Endodermal cell (in vitro differentiated cells): ENCODE measurements at regions not wholly inside any gene's neighbourhood (a gene's known extent, or its start where the extent isn't known, plus 50 kb on each side); places are given as distances from the start of the nearest gene placed in this dataset.

Source experiments
- DNase-seq: peaks from one replicate; pipeline ENCODE4 v3.0.0-alpha.2; 2017
- H3K27ac ChIP-seq: 2 replicates; pipeline ENCODE4 v1.5.1; 2013; ENCODE audit warnings: mild to moderate bottlenecking, low read depth, low read length, moderate library complexity
- H3K27me3 ChIP-seq: 2 replicates; pipeline ENCODE4 v1.6.1; 2013; ENCODE audit warnings: mild to moderate bottlenecking, low read length, moderate library complexity; ENCODE audit not compliant: insufficient read depth, control insufficient read depth, poor library complexity, severe bottlenecking
- H3K36me3 ChIP-seq: 2 replicates; pipeline ENCODE4 v1.7.0; 2013; ENCODE audit warnings: mild to moderate bottlenecking, low read length, moderate library complexity; ENCODE audit not compliant: control insufficient read depth, insufficient read depth
- H3K4me1 ChIP-seq: one replicate; pipeline ENCODE4 v1.7.0; 2013; ENCODE audit warnings: low read length; ENCODE audit not compliant: control insufficient read depth, insufficient read depth
- H3K4me3 ChIP-seq: 2 replicates; pipeline ENCODE4 v1.5.1; 2013; ENCODE audit warnings: mild to moderate bottlenecking, low read length, moderate library complexity
- H3K9ac ChIP-seq: 2 replicates; pipeline ENCODE4 v1.6.1; 2013; ENCODE audit warnings: mild to moderate bottlenecking, low read length, moderate library complexity; ENCODE audit not compliant: poor library complexity, severe bottlenecking; ENCODE audit errors: extremely low read depth
- H3K9me3 ChIP-seq: 2 replicates; pipeline ENCODE4 v1.6.1; 2013; ENCODE audit warnings: mild to moderate bottlenecking, low read length, moderate library complexity; ENCODE audit not compliant: control insufficient read depth
- H3K27ac Mint-ChIP-seq: 2 replicates; pipeline ENCODE4 v1.8.0; 2020; ENCODE audit warnings: mixed read lengths
- H3K27me3 Mint-ChIP-seq: 2 replicates; pipeline ENCODE4 v1.8.0; 2021; ENCODE audit warnings: mild to moderate bottlenecking, mixed read lengths; ENCODE audit not compliant: insufficient read depth
- H3K36me3 Mint-ChIP-seq: 2 replicates; pipeline ENCODE4 v1.8.0; 2020; ENCODE audit warnings: low read depth, mixed read lengths
- H3K4me1 Mint-ChIP-seq: 2 replicates; pipeline ENCODE4 v1.8.0; 2020; ENCODE audit warnings: mixed read lengths
- H3K4me3 Mint-ChIP-seq: 2 replicates; pipeline ENCODE4 v1.8.0; 2020; ENCODE audit warnings: mild to moderate bottlenecking, moderate library complexity, mixed read lengths
- H3K9me3 Mint-ChIP-seq: 2 replicates; pipeline ENCODE4 v1.8.0; 2020; ENCODE audit warnings: mild to moderate bottlenecking, mixed read lengths
- WGBS, 2 experiments: methylation state at CpG; one replicate each; pipeline versions ENCODE4 v1.1.5 to v1.1.7; 2013; ENCODE audit warnings: missing lambda C conversion rate in 2 of 2, mixed read lengths in 1 of 2; ENCODE audit not compliant: insufficient coverage in 1 of 2, insufficient read length in 1 of 2; 5-methylcytosine and 5-hydroxymethylcytosine counted together
- TF ChIP-seq, protein P1 (sequence below): fragments of 200-600 bp; sonication (generic); conservative IDR thresholded peaks from 2 replicates; pipeline ENCODE4 v1.5.0; 2021; ENCODE audit warnings: antibody characterized with exemption, mild to moderate bottlenecking

DNA sequence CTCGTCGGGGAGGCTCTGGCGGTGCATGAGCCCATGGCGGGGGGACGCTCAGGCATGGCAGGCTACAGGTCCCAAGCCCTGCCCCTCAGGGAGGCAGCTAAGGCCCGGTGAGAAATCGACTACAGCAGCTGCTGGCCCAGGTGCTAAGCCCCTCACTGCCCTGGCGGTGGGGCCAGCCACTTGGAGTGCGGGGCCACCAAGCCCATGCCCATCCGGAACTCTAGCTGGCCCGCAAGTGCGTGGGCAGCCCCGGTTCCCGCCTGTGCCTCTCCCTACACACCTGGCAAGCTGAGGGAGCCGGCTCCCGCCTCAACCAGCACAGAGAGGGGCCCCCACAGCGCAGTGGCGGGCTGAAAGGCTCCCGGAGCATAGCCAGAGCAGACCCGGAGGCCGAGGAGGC lies 1896.9 kb upstream of the CDH6 start:
- WGBS, 2 experiments, result 92 to 93% methylated on average over 3 to 21 of the region's 21 CpGs

DNA sequence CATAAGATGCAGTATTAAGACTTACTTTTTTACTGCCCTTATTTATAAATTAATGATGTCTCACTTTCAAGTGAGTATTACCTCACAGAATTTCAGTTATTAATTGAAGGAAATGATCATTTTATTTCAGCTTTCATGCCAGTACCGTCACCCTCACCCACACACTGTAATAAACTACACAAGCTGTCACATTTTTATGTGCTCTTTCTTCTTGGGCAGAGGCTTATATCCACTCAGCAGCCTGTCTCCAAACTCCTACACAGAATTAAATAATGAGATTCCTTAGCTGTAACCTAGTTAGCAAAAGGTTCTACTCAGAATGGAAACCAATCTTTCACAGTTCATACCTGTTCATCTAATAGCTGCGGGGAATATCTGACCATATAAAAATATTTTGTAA lies 1915.8 kb upstream of the CDH6 start:
- H3K27ac ChIP-seq, result no peak overlapping the region
- H3K9me3 Mint-ChIP-seq, result peaks cover 10% of the 10 kb centered on the region
- H3K4me1 ChIP-seq, result no peaks in the 10 kb centered on the region
- no peak overlapping the region for H3K4me3 Mint-ChIP-seq
- no peak for DNase-seq
- WGBS, 2 experiments, result 75 to 94% methylated on average over 1 to 2 of the region's 2 CpGs
- no peak overlapping the region for H3K4me3 ChIP-seq
- H3K27ac Mint-ChIP-seq, result no peak overlapping the region
- TF ChIP-seq, protein P1, sequence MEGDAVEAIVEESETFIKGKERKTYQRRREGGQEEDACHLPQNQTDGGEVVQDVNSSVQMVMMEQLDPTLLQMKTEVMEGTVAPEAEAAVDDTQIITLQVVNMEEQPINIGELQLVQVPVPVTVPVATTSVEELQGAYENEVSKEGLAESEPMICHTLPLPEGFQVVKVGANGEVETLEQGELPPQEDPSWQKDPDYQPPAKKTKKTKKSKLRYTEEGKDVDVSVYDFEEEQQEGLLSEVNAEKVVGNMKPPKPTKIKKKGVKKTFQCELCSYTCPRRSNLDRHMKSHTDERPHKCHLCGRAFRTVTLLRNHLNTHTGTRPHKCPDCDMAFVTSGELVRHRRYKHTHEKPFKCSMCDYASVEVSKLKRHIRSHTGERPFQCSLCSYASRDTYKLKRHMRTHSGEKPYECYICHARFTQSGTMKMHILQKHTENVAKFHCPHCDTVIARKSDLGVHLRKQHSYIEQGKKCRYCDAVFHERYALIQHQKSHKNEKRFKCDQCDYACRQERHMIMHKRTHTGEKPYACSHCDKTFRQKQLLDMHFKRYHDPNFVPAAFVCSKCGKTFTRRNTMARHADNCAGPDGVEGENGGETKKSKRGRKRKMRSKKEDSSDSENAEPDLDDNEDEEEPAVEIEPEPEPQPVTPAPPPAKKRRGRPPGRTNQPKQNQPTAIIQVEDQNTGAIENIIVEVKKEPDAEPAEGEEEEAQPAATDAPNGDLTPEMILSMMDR, result no peak
- H3K9ac ChIP-seq, result no peak overlapping the region
- no peaks in the 10 kb centered on the region for H3K27me3 ChIP-seq
- H3K9me3 ChIP-seq, result peaks cover 14% of the 10 kb centered on the region
- no peaks in the 10 kb centered on the region for H3K27me3 Mint-ChIP-seq
- no peaks in the 10 kb centered on the region for H3K36me3 Mint-ChIP-seq
- H3K36me3 ChIP-seq, result no peaks in the 10 kb centered on the region
- no peaks in the 10 kb centered on the region for H3K4me1 Mint-ChIP-seq

More for the DNA sequence above, 1896.9 kb upstream of the CDH6 start:
- Mint-ChIP-seq H3K9me3 (peaks cover 4% of the 10 kb centered on the region), H3K4me1 (no peaks in the 10 kb centered on the region), H3K36me3 (no peaks in the 10 kb centered on the region), H3K27ac (no peak overlapping the region), H3K4me3 (no peak overlapping the region), H3K27me3 (no peaks in the 10 kb centered on the region)
- Histone ChIP-seq H3K36me3 (no peaks in the 10 kb centered on the region), H3K9ac (no peak overlapping the region), H3K27ac (no peak overlapping the region), H3K27me3 (no peaks in the 10 kb centered on the region), H3K9me3 (peaks cover 4% of the 10 kb centered on the region), H3K4me1 (no peaks in the 10 kb centered on the region), H3K4me3 (no peak overlapping the region)
- no peak for DNase-seq
- TF ChIP-seq, protein P1, result no peak

DNA sequence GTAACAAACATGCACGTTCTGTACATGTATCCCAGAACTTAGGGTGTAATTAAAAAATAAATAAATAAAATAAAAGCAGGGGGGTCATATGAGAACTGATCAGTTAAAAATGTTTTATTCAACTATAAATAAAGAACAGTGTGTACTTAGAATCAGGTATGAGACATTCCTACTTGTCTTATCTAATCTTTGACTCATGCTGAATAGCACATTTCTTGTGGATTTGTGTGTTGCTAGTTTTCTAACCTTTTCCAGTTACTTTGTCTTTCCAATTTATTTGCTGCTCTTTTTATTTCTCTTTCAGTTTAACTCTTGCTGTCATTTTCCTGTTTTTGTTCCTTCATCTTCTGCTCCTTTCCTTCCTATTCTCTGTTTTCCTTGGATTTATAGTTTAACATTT lies 1917.1 kb upstream of the CDH6 start:
- 100% methylated on average over 1 of the region's 1 CpG; no CpG with 5 or more reads in 1 of the 2 experiments for WGBS, 2 experiments
- H3K4me1 ChIP-seq, result no peaks in the 10 kb centered on the region
- no peak overlapping the region for H3K27ac Mint-ChIP-seq
- H3K27me3 ChIP-seq, result no peaks in the 10 kb centered on the region
- no peak overlapping the region for H3K27ac ChIP-seq
- H3K9me3 ChIP-seq, result peaks cover 14% of the 10 kb centered on the region
- H3K9me3 Mint-ChIP-seq, result peaks cover 14% of the 10 kb centered on the region
- DNase-seq, result no peak
- no peak overlapping the region for H3K4me3 ChIP-seq
- H3K27me3 Mint-ChIP-seq, result no peaks in the 10 kb centered on the region
- no peaks in the 10 kb centered on the region for H3K36me3 Mint-ChIP-seq
- no peak overlapping the region for H3K4me3 Mint-ChIP-seq
- no peak overlapping the region for H3K9ac ChIP-seq
- no peaks in the 10 kb centered on the region for H3K36me3 ChIP-seq
- no peaks in the 10 kb centered on the region for H3K4me1 Mint-ChIP-seq
- TF ChIP-seq, protein P1, result no peak
